ENCODE measurements at regions not wholly inside any gene's neighbourhood (a gene's known extent, or its start where the extent isn't known, plus 50 kb on each side); places are given as distances from the start of the nearest gene placed in this dataset.

DNA sequence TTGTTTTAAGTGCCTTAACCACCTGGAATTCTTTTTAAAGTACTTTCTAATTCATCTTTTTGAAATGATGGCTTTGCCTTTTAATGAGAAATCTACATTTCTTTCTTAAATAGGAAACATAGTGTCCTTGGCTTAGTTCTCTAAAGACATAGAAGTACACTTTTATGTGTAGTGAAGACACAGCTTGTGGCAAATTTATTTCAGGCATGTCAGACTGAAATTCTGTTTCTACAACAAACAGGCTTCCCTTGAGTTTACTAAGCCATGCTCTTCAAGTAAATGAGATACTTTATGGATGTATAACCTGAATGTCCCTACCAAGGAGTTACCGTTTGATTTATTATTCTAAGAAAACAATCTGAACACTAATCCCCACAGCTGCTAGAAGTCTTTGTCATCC, 136.9 kb upstream of the MAGI2 start:
- DNase-seq (no peak), ATAC-seq (no peak)
- no peaks in the 10 kb centered on the region for H3K4me1 ChIP-seq
- intact Hi-C loops (cut with DNase I) = no loop called here
- H3K36me3 ChIP-seq = no peaks in the 10 kb centered on the region
- H3K4me3 ChIP-seq = no peak overlapping the region
- no peak for TF ChIP-seq POLR2A (IDR thresholded peaks at IDR 0.05)
- H3K27me3 ChIP-seq = no peaks in the 10 kb centered on the region
- H3K27ac ChIP-seq = no peak overlapping the region
- no peaks in the 10 kb centered on the region for H3K9me3 ChIP-seq
- 92% methylated on average over 1 of the region's 1 CpG for WGBS (ENCODE audit: insufficient coverage, low coverage, low lambda C conversion rate, missing lambda C conversion rate)

DNA sequence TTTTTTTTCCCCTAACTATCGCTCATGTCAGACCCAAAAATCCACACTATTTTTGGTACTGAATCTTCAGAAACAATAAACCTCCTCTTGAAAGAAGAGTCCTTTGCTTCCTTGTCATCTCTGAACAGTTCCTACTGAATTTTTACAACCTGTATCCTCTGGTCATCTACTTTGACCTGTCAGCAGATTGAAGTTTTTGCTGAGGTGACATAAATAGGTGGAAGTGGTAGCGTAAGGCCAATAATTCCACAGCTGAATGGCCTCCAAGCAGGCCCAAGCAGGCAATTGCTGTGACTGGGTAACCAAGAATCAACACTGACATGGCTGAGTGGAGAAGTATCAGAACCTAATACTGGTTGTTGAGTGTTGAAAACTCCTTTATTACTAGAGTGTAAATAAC, 117.4 kb upstream of the MAGI2 start:
- intact Hi-C loops (cut with DNase I) = no loop called here
- TF ChIP-seq, protein P1, sequence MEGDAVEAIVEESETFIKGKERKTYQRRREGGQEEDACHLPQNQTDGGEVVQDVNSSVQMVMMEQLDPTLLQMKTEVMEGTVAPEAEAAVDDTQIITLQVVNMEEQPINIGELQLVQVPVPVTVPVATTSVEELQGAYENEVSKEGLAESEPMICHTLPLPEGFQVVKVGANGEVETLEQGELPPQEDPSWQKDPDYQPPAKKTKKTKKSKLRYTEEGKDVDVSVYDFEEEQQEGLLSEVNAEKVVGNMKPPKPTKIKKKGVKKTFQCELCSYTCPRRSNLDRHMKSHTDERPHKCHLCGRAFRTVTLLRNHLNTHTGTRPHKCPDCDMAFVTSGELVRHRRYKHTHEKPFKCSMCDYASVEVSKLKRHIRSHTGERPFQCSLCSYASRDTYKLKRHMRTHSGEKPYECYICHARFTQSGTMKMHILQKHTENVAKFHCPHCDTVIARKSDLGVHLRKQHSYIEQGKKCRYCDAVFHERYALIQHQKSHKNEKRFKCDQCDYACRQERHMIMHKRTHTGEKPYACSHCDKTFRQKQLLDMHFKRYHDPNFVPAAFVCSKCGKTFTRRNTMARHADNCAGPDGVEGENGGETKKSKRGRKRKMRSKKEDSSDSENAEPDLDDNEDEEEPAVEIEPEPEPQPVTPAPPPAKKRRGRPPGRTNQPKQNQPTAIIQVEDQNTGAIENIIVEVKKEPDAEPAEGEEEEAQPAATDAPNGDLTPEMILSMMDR (IDR thresholded peaks at IDR 0.05) = no peak
- no peak for TF ChIP-seq POLR2A (IDR thresholded peaks at IDR 0.05)
- no peak for DNase-seq
- H3K4me3 ChIP-seq = no peak overlapping the region
- no peaks in the 10 kb centered on the region for H3K36me3 ChIP-seq
- no peaks in the 10 kb centered on the region for H3K4me1 ChIP-seq
- 75% methylated on average over 2 of the region's 2 CpGs for WGBS (ENCODE audit: insufficient coverage, low coverage, low lambda C conversion rate, missing lambda C conversion rate)
- H3K27ac ChIP-seq = no peak overlapping the region
- no peak for ATAC-seq
- no peaks in the 10 kb centered on the region for H3K27me3 ChIP-seq
- no peaks in the 10 kb centered on the region for H3K9me3 ChIP-seq

DNA sequence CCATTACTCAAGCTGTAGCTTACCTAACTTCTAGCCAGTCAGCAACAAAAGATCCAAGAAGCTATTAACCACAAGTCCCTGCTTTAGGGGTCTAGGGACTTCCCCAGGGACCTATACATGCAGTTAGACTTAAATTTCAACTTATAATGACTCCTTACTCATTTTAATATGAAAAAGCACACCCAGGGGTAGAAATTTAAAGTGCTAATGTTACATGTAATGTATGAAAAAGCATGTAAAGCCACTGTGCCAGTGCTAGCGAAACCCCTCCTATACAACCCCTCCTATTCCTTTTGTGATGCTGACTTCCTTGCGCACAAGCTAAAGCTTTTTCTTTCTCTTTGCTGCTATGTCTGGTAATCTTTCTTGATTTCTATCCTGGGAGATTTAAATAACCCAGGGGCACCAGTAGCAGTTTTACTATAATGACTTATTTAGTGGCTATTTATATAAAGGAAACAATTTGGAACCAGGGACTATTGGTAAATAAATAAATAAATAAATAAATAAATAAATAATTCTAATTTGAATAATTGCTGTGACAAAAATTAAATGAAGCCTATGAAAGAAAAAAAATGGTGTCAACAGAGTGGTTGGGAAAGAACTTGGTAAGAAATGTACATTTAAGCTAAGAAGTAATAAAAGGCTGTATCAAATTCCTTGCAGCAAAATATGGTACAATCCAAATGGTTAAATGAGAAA, 110.5 kb upstream of the MAGI2 start:
- DNase-seq = no peak
- no peaks in the 10 kb centered on the region for H3K27me3 ChIP-seq
- H3K27ac ChIP-seq = no peak overlapping the region
- H3K4me3 ChIP-seq = no peak overlapping the region
- intact Hi-C loops (cut with DNase I) = no loop called here
- no peak for ATAC-seq
- TF ChIP-seq, protein P1 (IDR thresholded peaks at IDR 0.05) = no peak
- no peak for TF ChIP-seq POLR2A (IDR thresholded peaks at IDR 0.05)
- H3K4me1 ChIP-seq = no peaks in the 10 kb centered on the region
- no peaks in the 10 kb centered on the region for H3K36me3 ChIP-seq
- WGBS (ENCODE audit: insufficient coverage, low coverage, low lambda C conversion rate, missing lambda C conversion rate) = 89% methylated on average over 2 of the region's 2 CpGs
- H3K9me3 ChIP-seq = no peaks in the 10 kb centered on the region

DNA sequence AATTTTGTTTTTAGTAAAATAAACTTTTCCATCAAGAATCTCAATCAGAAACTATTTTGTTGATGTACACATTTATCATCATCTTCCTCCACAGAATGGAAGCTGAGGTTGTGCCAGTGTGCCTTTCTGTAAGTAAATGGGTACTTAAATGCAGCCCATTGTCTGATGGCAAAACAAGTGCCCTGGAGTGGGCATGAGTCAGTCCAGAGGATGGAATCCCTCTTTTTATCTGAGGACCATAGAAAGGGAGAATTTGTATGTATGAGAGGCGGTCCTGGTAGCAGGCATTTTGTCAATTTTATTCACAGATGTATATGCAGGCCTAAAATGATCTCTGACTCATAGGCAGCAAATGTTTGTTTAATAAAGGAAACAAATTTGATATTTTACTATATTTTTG, 102.1 kb upstream of the MAGI2 start:
- 80% methylated on average over 1 of the region's 1 CpG for WGBS (ENCODE audit: insufficient coverage, low coverage, low lambda C conversion rate, missing lambda C conversion rate)
- no peak for ATAC-seq
- H3K4me1 ChIP-seq = no peaks in the 10 kb centered on the region

DNA sequence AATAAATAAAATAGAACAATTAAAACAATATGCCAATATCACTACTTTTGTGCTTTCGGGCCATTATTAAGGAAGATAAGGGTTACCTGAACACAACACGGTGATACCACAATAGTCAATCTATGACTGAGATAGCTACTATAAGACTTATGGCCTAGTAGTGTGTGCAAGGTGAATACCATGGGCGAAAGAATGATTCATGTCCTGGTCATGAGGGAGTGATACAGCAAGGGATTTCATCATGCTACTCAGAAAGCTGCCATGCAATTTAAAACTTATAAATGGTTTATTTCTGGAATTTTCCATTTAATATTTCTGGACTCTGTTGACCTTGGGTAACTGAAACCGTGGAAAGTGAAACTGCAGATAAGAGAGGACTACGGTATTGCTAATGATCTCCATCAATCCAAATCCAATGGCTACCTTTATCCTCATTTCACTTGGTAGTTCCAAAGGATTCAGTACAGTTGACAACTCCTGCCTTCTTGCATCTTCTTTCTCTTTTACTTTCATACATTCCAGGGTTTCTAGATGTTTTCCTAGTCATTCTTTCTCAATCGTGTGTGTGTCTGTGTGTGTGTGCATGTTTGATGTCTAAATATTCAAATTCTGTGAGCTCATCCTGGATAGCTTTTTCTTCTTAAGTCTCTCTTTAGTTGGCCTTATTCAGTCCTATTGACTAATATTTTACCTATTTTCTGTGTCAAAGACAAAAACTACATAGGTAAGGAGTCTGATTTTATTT, 100.5 kb upstream of the MAGI2 start:
- intact Hi-C loops (cut with DNase I) = no loop called here
- no peaks in the 10 kb centered on the region for H3K9me3 ChIP-seq
- no peak overlapping the region for H3K4me3 ChIP-seq
- DNase-seq (no peak), ATAC-seq (no peak)
- no peaks in the 10 kb centered on the region for H3K36me3 ChIP-seq
- TF ChIP-seq, protein P1 (IDR thresholded peaks at IDR 0.05) = no peak
- no peak for TF ChIP-seq POLR2A (IDR thresholded peaks at IDR 0.05)
- H3K27me3 ChIP-seq = no peaks in the 10 kb centered on the region
- no peaks in the 10 kb centered on the region for H3K4me1 ChIP-seq
- H3K27ac ChIP-seq = no peak overlapping the region
- WGBS (ENCODE audit: insufficient coverage, low coverage, low lambda C conversion rate, missing lambda C conversion rate) = 69% methylated on average over 6 of the region's 6 CpGs

More for the DNA sequence above, 102.1 kb upstream of the MAGI2 start:
- no peaks in the 10 kb centered on the region for H3K36me3 ChIP-seq
- no peaks in the 10 kb centered on the region for H3K27me3 ChIP-seq
- TF ChIP-seq, protein P1 (IDR thresholded peaks at IDR 0.05) = no peak
- no peak for TF ChIP-seq POLR2A (IDR thresholded peaks at IDR 0.05)
- DNase-seq = no peak
- H3K27ac ChIP-seq = no peak overlapping the region
- no peaks in the 10 kb centered on the region for H3K9me3 ChIP-seq
- intact Hi-C loops (cut with DNase I) = no loop called here
- no peak overlapping the region for H3K4me3 ChIP-seq

Measured in right lobe of liver (tissue), 6 donors.